CD14-positive monocyte (primary cell): ENCODE measurements at regions not wholly inside any gene's neighbourhood (a gene's known extent, or its start where the extent isn't known, plus 50 kb on each side); places are given as distances from the start of the nearest gene placed in this dataset.
"Not testable (repeated sequence)": the region's sequence is repeated elsewhere in the genome, so short reads cannot be mapped to it uniquely, and the experiment has no call there.

Source experiments
- DNase-seq, 3 donors: peaks; one replicate each; pipeline ENCODE4 v3.0.0-alpha.2; 2011 to 2022
- H2AFZ ChIP-seq: 2 replicates; pipeline ENCODE4 v1.6.0; 2012; ENCODE audit warnings: mild to moderate bottlenecking, low read depth, low read length, inconsistent platforms; ENCODE audit not compliant: insufficient read depth, poor library complexity, severe bottlenecking
- H3K27ac ChIP-seq, 2 donors: 1 replicate in 1 of 2; 2 replicates in 1 of 2; pipeline ENCODE4 v1.5.1; 2012 to 2013; ENCODE audit warnings: low read length in 2 of 2, control low read depth in 1 of 2, inconsistent platforms in 1 of 2, low read depth in 1 of 2, mild to moderate bottlenecking in 1 of 2
- H3K27me3 ChIP-seq, 2 donors: one replicate each; pipeline versions ENCODE4 v1.6.0 to v1.6.1; 2011 to 2013; ENCODE audit warnings: low read length in 2 of 2; ENCODE audit not compliant: control insufficient read depth in 2 of 2, insufficient read depth in 2 of 2
- H3K36me3 ChIP-seq, 2 donors: replicated peaks in 1 of 2; 1 replicate in 1 of 2; 2 replicates in 1 of 2; pipeline versions ENCODE4 v1.5.1 to v1.6.1; 2012 to 2013; ENCODE audit warnings: low read length in 2 of 2, control low read depth in 1 of 2, inconsistent platforms in 1 of 2, mild to moderate bottlenecking in 1 of 2; ENCODE audit not compliant: insufficient read depth in 2 of 2, control insufficient read depth in 1 of 2
- H3K4me1 ChIP-seq, 2 donors: 1 replicate in 1 of 2; 2 replicates in 1 of 2; pipeline versions ENCODE4 v1.5.1 to v1.6.1; 2012 to 2013; ENCODE audit warnings: low read length in 2 of 2, control low read depth in 1 of 2, inconsistent platforms in 1 of 2, mild to moderate bottlenecking in 1 of 2, moderate library complexity in 1 of 2; ENCODE audit not compliant: insufficient read depth in 2 of 2, control insufficient read depth in 1 of 2
- H3K4me2 ChIP-seq: replicated peaks from 2 replicates; pipeline ENCODE3; 2012; ENCODE audit warnings: low read length, moderate library complexity, mild to moderate bottlenecking; ENCODE audit not compliant: poor library complexity, severe bottlenecking; ENCODE audit errors: extremely low read depth
- H3K4me3 ChIP-seq, 3 experiments: fragments of 200-600 bp in 1 of 3; sonication (generic) in 1 of 3; replicated peaks in 1 of 3; 1 replicate in 2 of 3; 2 replicates in 1 of 3; pipeline ENCODE4 v1.5.1; 2011 to 2013; ENCODE audit warnings: low read length in 3 of 3, mild to moderate bottlenecking in 3 of 3, control low read depth in 2 of 3, low read depth in 2 of 3, inconsistent platforms in 1 of 3, moderate library complexity in 1 of 3
- H3K79me2 ChIP-seq: 2 replicates; pipeline ENCODE4 v1.6.0; 2012; ENCODE audit warnings: mild to moderate bottlenecking, control low read depth, inconsistent platforms, low read length, moderate library complexity; ENCODE audit not compliant: insufficient read depth
- H3K9ac ChIP-seq: 2 replicates; pipeline ENCODE4 v1.6.0; 2017; ENCODE audit warnings: low read length, mild to moderate bottlenecking; ENCODE audit not compliant: insufficient read depth, poor library complexity, severe bottlenecking
- H3K9me3 ChIP-seq, 2 donors: replicated peaks in 1 of 2; 1 replicate in 1 of 2; 2 replicates in 1 of 2; pipeline versions ENCODE4 v1.5.1 to v1.6.1; 2012 to 2013; ENCODE audit warnings: low read length in 2 of 2, control low read depth in 1 of 2; ENCODE audit not compliant: control insufficient read depth in 1 of 2, insufficient read depth in 1 of 2
- H4K20me1 ChIP-seq: 2 replicates; pipeline ENCODE4 v1.6.0; 2012; ENCODE audit warnings: mild to moderate bottlenecking, low read length, control low read depth, moderate library complexity; ENCODE audit not compliant: insufficient read depth
- H3K27ac Mint-ChIP-seq, 7 donors: one replicate each; pipeline ENCODE4 v1.8.0; 2020; ENCODE audit warnings: mild to moderate bottlenecking in 7 of 7, mixed read lengths in 7 of 7, moderate library complexity in 6 of 7, inconsistent platforms in 2 of 7
- H3K27me3 Mint-ChIP-seq, 3 donors: one replicate each; pipeline ENCODE4 v1.8.0; 2021 to 2022; ENCODE audit warnings: low read depth in 3 of 3, mild to moderate bottlenecking in 3 of 3, mixed read lengths in 3 of 3, moderate library complexity in 3 of 3, inconsistent platforms in 1 of 3
- H3K36me3 Mint-ChIP-seq, 2 donors: one replicate each; pipeline ENCODE4 v1.8.0; 2020; ENCODE audit warnings: mixed read lengths in 2 of 2, inconsistent platforms in 1 of 2, mild to moderate bottlenecking in 1 of 2
- H3K4me1 Mint-ChIP-seq: one replicate; pipeline ENCODE4 v1.8.0; 2020; ENCODE audit warnings: mild to moderate bottlenecking, mixed read lengths
- H3K4me3 Mint-ChIP-seq, 2 donors: one replicate each; pipeline ENCODE4 v1.8.0; 2020; ENCODE audit warnings: mild to moderate bottlenecking in 2 of 2, mixed read lengths in 2 of 2, moderate library complexity in 1 of 2
- H3K9me3 Mint-ChIP-seq, 7 donors: one replicate each; pipeline ENCODE4 v1.8.0; 2020 to 2022; ENCODE audit warnings: mixed read lengths in 7 of 7, mild to moderate bottlenecking in 6 of 7, moderate library complexity in 6 of 7, inconsistent platforms in 2 of 7
- WGBS: methylation state at CpG from one replicate; pipeline ENCODE4 v1.1.5; 2013; ENCODE audit warnings: missing lambda C conversion rate; ENCODE audit not compliant: insufficient coverage; 5-methylcytosine and 5-hydroxymethylcytosine counted together
- intact Hi-C, 2 donors: fragments of 100-400 bp; cut with micrococcal nuclease; formaldehyde crosslinking; loops; one replicate each; pipeline versions ENCODE4 v1.15.0 to v1.15.1; 2023
- TF ChIP-seq, protein P1 (sequence below): fragments of 200-600 bp; IDR thresholded peaks from one replicate; pipeline ENCODE4 v1.8.0; 2022; ENCODE audit warnings: antibody characterized with exemption, mild to moderate bottlenecking

GRCh38 chr9:22840641-22841040, 394.0 kb downstream of the DMRTA1 start:
- DNase-seq, result no peak
- Histone ChIP-seq H3K27me3 (no peaks in the 10 kb centered on the region), H4K20me1 (no peaks in the 10 kb centered on the region), H3K4me2 (no peak overlapping the region), H2AFZ (no peak overlapping the region), H3K79me2 (no peaks in the 10 kb centered on the region), H3K27ac (no peak overlapping the region), H3K36me3 (no peaks in the 10 kb centered on the region), H3K9me3 (peaks cover 15 to 28% of the 10 kb centered on the region in 2 donors), H3K4me3 (no peak overlapping the region), H3K9ac (no peak overlapping the region), H3K4me1 (no peaks in the 10 kb centered on the region)
- Mint-ChIP-seq H3K27ac (no peak overlapping the region), H3K4me3 (no peak overlapping the region), H3K4me1 (no peaks in the 10 kb centered on the region), H3K27me3 (no peaks in the 10 kb centered on the region), H3K36me3 (no peaks in the 10 kb centered on the region), H3K9me3 (peaks cover 0 to 21% (median 6%) of the 10 kb centered on the region in 7 donors)
- intact Hi-C loops, result no loop called here
- TF ChIP-seq, protein P1, sequence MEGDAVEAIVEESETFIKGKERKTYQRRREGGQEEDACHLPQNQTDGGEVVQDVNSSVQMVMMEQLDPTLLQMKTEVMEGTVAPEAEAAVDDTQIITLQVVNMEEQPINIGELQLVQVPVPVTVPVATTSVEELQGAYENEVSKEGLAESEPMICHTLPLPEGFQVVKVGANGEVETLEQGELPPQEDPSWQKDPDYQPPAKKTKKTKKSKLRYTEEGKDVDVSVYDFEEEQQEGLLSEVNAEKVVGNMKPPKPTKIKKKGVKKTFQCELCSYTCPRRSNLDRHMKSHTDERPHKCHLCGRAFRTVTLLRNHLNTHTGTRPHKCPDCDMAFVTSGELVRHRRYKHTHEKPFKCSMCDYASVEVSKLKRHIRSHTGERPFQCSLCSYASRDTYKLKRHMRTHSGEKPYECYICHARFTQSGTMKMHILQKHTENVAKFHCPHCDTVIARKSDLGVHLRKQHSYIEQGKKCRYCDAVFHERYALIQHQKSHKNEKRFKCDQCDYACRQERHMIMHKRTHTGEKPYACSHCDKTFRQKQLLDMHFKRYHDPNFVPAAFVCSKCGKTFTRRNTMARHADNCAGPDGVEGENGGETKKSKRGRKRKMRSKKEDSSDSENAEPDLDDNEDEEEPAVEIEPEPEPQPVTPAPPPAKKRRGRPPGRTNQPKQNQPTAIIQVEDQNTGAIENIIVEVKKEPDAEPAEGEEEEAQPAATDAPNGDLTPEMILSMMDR, result no peak

GRCh38 chr9:22845243-22845642, 398.6 kb downstream of the DMRTA1 start:
- H3K36me3 Mint-ChIP-seq, H3K27ac ChIP-seq: not testable (repeated sequence)
- 80% methylated on average over 1 of the region's 1 CpG for WGBS

More at GRCh38 chr9:22845243-22845642, 398.6 kb downstream of the DMRTA1 start:
- DNase-seq, H3K4me2 ChIP-seq, H3K4me3 Mint-ChIP-seq, H3K36me3 ChIP-seq, H2AFZ ChIP-seq, intact Hi-C loops, H3K4me1 Mint-ChIP-seq, H3K4me3 ChIP-seq, H3K27ac Mint-ChIP-seq, H3K79me2 ChIP-seq, H3K27me3 ChIP-seq, H3K4me1 ChIP-seq, H3K9ac ChIP-seq, H3K27me3 Mint-ChIP-seq, H4K20me1 ChIP-seq: not testable (repeated sequence)
- H3K9me3 Mint-ChIP-seq, result peaks cover 6 to 22% (median 15%) of the 10 kb centered on the region in 7 donors
- H3K9me3 ChIP-seq, result peaks cover 7 to 24% of the 10 kb centered on the region in 2 donors
